ENCODE measurements at regions not wholly inside any gene's neighbourhood (a gene's known extent, or its start where the extent isn't known, plus 50 kb on each side); places are given as distances from the start of the nearest gene placed in this dataset.

- FAIRE-seq: no peak
Observed at GRCh38 chr18:72058851-72059250, 485.3 kb downstream of the CBLN2 start.

DNA sequence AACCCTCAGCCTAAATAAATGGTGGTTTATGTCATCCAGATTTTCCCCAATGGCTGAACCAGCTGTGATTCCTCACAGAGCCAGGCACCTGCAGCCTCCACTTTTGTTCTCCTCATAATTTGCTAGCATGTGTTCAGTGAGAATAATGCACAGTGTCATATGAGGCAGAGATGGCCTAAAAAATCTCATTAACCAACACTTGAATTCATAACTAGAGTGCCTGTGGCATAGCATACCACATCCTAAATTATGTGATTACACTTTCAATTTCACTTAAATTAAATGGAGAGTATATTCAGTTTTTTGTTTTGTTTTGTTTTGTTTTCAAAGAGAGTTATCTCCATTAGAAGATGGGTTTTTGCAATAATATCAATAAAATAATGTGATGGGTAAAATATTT is 488.0 kb downstream of the CBLN2 start:
- no peak for FAIRE-seq

- FAIRE-seq: no peak
Observed at GRCh38 chr18:72041313-72042032, 502.7 kb downstream of the CBLN2 start.

GRCh38 chr18:72013427-72013850 is 530.7 kb downstream of the CBLN2 start:
- no peak for FAIRE-seq

GRCh38 chr18:71998547-71999097 is 545.5 kb downstream of the CBLN2 start:
- no peak for FAIRE-seq

DNA sequence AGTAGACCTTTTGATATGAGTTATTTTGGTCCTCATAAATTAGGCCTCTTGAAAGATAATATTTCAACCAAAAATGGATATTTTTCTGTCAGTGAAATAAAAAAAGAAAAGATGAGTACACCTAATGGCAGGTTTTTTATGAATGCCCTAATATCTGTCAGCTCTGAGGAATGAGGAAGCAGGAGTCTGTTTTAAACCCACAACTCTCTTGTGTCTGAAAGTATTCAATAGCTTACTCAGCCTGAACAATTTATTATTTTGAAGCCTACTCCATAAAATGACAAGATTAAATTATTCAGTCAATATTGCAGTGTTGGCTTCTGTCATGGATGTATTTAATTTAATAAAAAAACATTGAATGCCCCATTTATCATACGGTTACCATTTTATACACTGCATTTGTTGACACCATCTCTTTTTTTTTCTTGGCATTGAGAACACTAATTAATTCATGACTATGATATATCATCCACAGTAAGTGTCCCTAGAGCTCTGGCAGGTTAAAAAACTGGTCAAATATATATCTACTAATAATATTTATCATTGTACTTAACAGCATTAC is 548.2 kb downstream of the CBLN2 start:
- no peak for FAIRE-seq

DNA sequence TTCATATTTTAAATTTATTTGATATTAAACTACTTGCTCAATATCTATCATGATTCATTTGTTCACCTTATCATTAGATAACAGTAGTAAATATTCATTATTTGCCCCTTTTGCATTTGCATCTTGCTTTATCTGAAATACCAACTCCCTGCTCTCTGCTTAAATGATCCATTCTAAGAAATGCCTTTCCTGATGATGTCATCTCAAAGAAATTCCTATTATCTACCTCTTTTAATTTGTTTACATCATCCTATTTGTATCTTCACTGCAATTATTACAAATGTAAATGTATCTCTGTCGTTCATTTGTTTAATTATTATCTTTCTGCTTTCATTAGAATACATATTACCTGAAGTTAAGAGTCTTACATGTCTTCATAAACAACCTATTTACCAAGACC is 549.9 kb downstream of the CBLN2 start:
- no peak for FAIRE-seq

- FAIRE-seq: no peak
Observed at GRCh38 chr18:71989616-71990015, 554.5 kb downstream of the CBLN2 start.

GRCh38 chr18:71986351-71987050 is 557.6 kb downstream of the CBLN2 start:
- FAIRE-seq: no peak

DNA sequence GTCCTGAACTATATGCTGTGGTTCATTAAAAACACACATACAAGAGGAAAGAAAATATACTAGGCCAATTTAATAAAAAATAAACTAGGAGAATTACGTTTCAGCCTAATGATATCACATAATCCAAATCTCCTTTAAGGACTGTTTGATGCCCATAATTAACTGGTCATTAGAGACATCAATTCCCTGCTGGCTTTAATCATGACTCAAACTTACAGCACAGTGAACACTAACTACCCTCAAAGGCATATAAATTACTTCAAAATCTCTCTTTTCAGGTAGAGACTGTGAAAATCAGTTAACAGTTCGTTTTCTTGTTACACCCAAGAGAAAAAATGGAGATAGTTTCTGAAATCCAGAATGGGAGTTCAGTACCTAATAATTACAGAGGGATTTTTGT is 567.4 kb downstream of the CBLN2 start:
- FAIRE-seq: no peak

- FAIRE-seq: no peak
Observed at GRCh38 chr18:71966791-71967190, 577.4 kb downstream of the CBLN2 start.

GRCh38 chr18:71958605-71959004 is 585.5 kb downstream of the CBLN2 start:
- no peak for FAIRE-seq

DNA sequence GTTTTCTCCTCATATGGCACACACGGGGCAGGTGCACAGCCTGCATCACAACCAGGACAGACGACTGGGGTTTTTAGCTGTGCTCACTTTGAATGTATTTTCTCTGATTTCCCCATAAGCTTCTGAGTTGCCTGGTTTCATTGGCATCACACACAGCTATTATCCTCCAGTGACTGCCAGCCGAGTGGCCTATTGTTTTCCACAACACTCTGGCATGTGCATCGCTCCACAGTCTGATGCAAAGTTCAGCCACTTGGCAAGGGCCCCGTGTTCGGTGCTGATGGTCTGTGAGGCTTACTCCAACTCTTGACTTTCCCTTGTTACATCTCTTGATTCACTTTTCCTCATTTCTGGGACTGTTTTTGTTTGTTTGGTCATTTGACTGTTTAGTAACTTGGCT is 593.1 kb downstream of the CBLN2 start:
- FAIRE-seq: no peak

- FAIRE-seq: no peak
Observed at GRCh38 chr18:71942433-71942832, 601.7 kb downstream of the CBLN2 start.

DNA sequence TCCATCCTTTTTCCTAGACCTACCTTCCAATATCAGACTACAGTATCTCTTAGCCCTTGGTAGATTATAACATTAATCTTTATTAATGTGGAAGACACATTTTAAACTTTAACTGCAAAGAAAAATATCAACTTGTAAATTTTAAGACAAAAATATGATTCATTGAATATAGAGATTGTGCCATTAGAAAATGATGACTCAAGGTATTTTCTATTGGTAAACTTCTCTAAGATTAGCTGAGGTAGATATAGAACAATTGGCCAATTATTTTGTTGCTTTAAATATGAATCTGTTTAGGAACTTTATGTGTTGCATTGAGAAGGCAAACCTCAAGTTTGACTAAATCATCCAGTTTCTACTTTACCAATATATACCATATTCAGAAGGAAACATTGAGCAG is 604.7 kb downstream of the CBLN2 start:
- FAIRE-seq: no peak

GRCh38 chr18:71936744-71937143 is 607.4 kb downstream of the CBLN2 start:
- FAIRE-seq: no peak

- FAIRE-seq: no peak
Observed at GRCh38 chr18:71919211-71919610, 624.9 kb downstream of the CBLN2 start.

DNA sequence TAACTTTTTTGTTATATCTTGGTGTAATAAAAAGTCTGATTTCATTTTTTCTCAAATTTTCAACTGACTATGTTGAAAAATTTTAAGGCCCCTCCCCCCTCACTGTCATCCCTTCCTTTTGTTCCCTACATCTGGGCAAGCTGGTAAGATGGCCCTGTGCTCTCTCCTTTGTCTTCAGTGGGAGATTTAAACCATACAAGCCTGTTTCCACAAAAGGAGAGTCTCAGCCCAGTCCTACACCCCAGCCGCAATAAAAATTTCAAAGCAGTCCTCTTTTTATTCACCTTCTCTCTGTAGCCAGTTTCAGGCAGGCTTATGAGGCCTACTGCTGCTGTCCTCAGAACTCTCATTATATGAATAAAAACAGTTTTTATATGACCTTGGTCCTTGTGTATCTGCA is 630.5 kb downstream of the CBLN2 start:
- no peak for FAIRE-seq

DNA sequence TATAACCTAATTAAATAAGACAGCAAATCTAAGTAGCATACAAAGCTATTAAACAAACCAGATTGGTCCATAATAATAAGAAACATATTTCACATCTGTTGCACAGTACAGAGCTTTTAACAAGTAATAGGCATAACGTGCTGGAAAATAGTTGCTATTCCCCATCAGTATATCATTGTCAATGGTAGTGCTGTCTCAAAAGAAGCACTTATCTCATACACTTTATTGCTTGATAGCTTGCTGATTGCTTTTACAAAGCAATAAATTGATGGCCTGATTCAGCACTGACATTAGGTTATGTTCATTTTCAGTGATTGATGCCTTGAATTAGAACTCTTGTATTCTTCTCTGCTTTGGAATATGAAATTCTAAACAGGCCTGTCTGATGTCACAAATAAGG is 641.7 kb downstream of the CBLN2 start:
- FAIRE-seq: no peak

GRCh38 chr18:71899707-71900472 is 644.3 kb downstream of the CBLN2 start:
- no peak for FAIRE-seq

DNA sequence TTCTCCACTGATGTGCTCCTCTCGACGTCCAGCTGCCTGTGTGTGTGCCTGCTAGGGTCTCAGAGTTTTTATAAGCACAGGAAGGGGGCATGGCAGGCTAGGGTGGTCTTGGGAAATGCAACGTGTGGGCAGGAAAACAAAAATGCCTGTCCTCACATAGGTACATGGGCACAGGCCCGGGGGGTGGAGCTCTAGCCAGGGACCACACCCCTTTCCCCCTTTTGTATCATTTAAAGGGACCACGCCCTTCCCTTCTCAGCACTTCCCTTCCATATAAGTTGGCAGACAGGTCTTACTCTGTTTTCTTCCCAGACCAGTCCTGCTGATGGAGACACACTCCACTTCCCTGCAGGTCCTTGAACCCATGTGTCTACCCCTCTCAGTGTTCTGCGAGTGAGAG is 645.0 kb downstream of the CBLN2 start:
- FAIRE-seq: no peak

DNA sequence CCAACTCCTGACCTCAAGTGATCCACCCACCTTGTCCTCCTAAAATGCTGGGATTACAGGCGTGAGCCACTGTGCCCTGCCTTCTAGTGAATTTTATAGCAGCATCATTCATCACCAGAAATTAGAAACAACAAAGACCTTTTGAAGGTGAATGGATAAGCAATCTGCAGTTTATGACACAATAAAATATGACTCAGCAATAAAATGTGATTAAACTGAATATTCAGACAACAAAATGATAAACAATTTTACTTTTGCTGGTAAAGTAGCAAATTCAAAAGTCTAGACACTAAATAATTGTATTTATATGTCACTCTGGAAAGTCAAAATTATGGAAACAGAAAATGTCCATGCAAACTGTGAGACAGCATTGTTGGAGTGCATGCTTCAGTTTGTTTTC is 656.6 kb downstream of the CBLN2 start:
- no peak for FAIRE-seq

DNA sequence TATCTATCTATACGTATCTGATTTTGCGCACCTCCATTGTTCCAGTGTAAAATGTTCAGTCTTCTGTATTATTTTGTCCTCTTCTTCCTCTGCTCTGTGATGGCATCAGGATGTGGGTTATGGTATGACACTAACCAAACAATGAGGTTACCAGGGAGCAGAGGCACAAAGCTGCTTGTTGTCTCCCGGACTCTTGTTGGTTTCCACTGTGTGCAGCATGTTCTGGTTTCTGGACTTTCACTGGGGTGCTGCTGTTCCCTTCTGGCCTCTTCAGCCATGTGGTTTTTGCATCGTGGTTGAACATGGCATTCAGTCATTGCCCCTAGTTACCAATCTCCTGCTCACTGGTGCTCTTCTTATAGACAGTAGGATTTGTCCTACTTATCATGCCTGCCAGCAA is 665.9 kb downstream of the CBLN2 start:
- no peak for FAIRE-seq
